K562 (cell line): ENCODE measurements at regions not wholly inside any gene's neighbourhood (a gene's known extent, or its start where the extent isn't known, plus 50 kb on each side); places are given as distances from the start of the nearest gene placed in this dataset.

Experiments used
- CCNT2 ChIP-seq: IDR thresholded peaks from 2 replicates; pipeline ENCODE4 v1.6.1; 2011; ENCODE audit warnings: borderline replicate concordance, low read depth, mild to moderate bottlenecking, moderate library complexity, mixed read lengths, low read length; ENCODE audit not compliant: insufficient read length; ENCODE audit errors: extremely low read depth
- FOXM1 ChIP-seq, 2 experiments: fragments of 450-650 bp in 1 of 2; sonication (generic) in 1 of 2; formaldehyde crosslinking in 1 of 2; IDR thresholded peaks; 2 replicates each; pipeline versions ENCODE4 v1.6.1 to v1.9.0; 2017 to 2022; ENCODE audit warnings: low read depth in 2 of 2, mild to moderate bottlenecking in 2 of 2, missing genetic modification reagents in 1 of 2, moderate library complexity in 1 of 2
- FOXO4 ChIP-seq: fragments of 450-650 bp; formaldehyde crosslinking; IDR thresholded peaks from 2 replicates; pipeline ENCODE4 v1.4.0; 2020; ENCODE audit warnings: mild to moderate bottlenecking, moderate library complexity
- HMG20A ChIP-seq: fragments of 450-650 bp; formaldehyde crosslinking; conservative IDR thresholded peaks from 2 replicates; pipeline ENCODE4 v1.4.0; 2020; ENCODE audit warnings: mild to moderate bottlenecking, mixed read lengths
- MAZ ChIP-seq, 2 experiments: fragments of 450-650 bp in 1 of 2; sonication (generic) in 1 of 2; formaldehyde crosslinking; IDR thresholded peaks in 1 of 2; conservative IDR thresholded peaks in 1 of 2; 2 replicates each; pipeline versions ENCODE4 v1.4.0 to v1.5.0; 2020; ENCODE audit warnings: mild to moderate bottlenecking in 1 of 2, missing genetic modification reagents in 1 of 2
- MCM2 ChIP-seq: fragments of 450-650 bp; IDR thresholded peaks from 2 replicates; pipeline ENCODE4 v1.6.1; 2017; ENCODE audit warnings: low read depth, mild to moderate bottlenecking
- NFATC3 ChIP-seq: fragments of 450-650 bp; IDR thresholded peaks from 2 replicates; pipeline ENCODE4 v1.6.1; 2017; ENCODE audit warnings: mild to moderate bottlenecking
- TBL1XR1 ChIP-seq, 2 experiments: IDR thresholded peaks; 2 replicates each; pipeline ENCODE4 v1.6.1; 2012; ENCODE audit warnings: improper control_type of control experiment in 2 of 2, low read length in 2 of 2, mild to moderate bottlenecking in 1 of 2
- VEZF1 ChIP-seq: fragments of 200-800 bp; sonication (Bioruptor generic); IDR thresholded peaks from 2 replicates; pipeline ENCODE4 v1.6.1; 2017; ENCODE audit warnings: missing genetic modification characterization, missing compliant biosample characterization

- no peak for TF ChIP-seq MAZ (CRISPR knock-in tag; conservative IDR thresholded peaks at IDR 0.05 in 1 of 2, IDR thresholded peaks at IDR 0.05 in 1 of 2)
- no peak for TF ChIP-seq VEZF1
- no peak for TF ChIP-seq CCNT2
- no peak for TF ChIP-seq FOXM1 (IDR thresholded peaks at IDR 0.05; ENCODE audit: low read depth)
- TF ChIP-seq FOXM1 (CRISPR knock-in tag; IDR thresholded peaks at IDR 0.05; ENCODE audit: low read depth): no peak
- TF ChIP-seq HMG20A (CRISPR knock-in tag): no peak
- TF ChIP-seq NFATC3: no peak
- no peak for TF ChIP-seq TBL1XR1 (IDR thresholded peaks at IDR 0.05; ENCODE audit: low read length in 2 of 2)
- no peak for TF ChIP-seq MCM2
- TF ChIP-seq FOXO4 (CRISPR knock-in tag): no peak
These were observed 473.2 kb upstream of the SALL1 start (continued) for GRCh38 chr16:51624080-51624775.
